Stimulated activated CD4-positive, alpha-beta T cell treated with anti-CD3 and anti-CD28 coated beads, Interleukin-12 subunit alpha, Interleukin-12 subunit beta, amount 100 ng/mL, for 48 hours (primary cell): ENCODE measurements at regions not wholly inside any gene's neighbourhood (a gene's known extent, or its start where the extent isn't known, plus 50 kb on each side); places are given as distances from the start of the nearest gene placed in this dataset.

Source experiments
- DNase-seq, 3 donors: peaks; one replicate each; pipeline ENCODE4 v3.0.0-alpha.2; 2020; ENCODE audit warnings: low read depth in 2 of 3, low spot score in 1 of 3

- DNase-seq: no peak
Observed at GRCh38 chr5:74428275-74428674, 212.3 kb downstream of the ENC1 start.

GRCh38 chr5:74426506-74426905 lies 214.0 kb downstream of the ENC1 start:
- DNase-seq: no peak

- DNase-seq: no peak
Observed at GRCh38 chr5:74424162-74424868, 216.2 kb downstream of the ENC1 start.

DNA sequence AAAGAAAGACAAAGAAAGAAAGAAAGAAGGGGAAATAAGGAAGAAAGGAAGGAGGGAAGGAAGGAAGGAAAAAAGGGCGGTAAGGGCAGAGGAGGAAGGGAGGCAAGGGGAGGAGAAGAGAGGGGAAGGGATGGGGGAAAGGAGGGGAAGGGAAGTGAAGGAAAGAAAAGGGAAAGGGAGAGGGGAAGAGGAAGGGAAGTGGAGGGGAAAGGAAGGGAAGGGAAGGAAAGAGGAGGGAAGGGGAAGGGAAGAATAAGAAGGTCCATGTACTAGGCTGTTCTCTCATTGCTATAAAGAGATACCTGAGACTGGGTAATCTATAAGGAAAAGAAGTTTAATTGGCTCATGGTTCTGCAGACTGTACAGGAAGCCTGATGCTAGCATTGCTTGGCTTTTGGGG lies 217.1 kb downstream of the ENC1 start:
- no peak for DNase-seq

GRCh38 chr5:74422671-74423070 lies 217.9 kb downstream of the ENC1 start:
- DNase-seq: no peak

GRCh38 chr5:74422030-74422429 lies 218.5 kb downstream of the ENC1 start:
- DNase-seq: no peak

DNA sequence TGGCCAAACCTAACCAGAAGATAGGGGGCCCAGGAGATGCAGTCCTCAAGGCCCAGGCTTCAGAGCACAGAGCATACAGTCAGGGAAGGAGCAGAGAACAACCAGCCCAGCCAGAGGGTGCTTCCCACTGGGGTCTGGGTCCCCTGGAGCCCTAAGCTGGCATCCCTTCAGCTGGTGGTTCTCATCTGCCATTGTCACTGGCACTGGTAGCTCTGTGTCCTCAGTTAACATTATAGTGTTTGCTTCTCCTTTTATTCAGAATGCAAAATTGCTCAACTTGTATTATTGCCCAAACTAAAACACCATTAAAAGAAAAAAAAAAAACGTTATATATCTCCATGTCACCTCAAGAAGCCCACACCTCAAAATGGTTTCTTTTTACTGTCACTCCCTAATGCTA lies 219.2 kb downstream of the ENC1 start:
- no peak for DNase-seq

DNA sequence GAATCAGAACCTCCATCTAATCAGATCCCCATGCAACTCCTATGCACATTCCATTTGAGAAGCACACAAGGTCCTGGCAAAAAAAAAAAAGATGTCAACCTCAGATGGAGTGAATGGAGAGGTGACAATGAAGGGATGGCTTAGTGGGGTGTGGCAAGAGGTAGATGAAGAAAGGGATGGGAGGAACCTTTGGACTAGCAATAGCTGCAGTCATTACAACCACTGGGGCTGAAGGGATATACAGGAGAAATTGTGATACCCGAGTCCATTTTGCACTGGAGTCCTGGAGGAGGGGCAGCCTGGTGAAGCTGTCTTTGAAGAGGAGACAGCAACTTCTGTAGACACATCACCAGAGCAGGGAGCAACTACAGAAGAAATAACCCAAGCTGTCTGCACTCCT lies 219.6 kb downstream of the ENC1 start:
- DNase-seq: no peak

DNA sequence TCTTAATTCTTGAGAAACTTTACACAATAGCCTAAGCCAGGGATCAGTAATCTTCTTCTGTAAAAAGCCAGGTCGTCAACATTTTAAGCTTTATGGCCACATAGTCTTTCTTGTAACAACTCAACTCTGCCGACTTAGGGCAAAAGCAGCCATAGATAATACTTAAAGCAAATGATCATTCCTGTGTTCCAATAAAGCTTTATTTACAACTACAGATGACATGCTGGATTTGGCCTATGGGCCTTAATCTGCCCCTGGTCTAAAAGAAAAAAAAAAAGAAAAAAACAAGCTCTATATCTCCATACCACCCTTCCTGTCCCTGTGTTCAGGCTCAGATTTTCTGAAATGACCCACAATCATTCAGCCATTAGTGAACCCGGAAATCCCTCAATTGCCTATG lies 220.3 kb downstream of the ENC1 start:
- no peak for DNase-seq

GRCh38 chr5:74419468-74419867 lies 221.1 kb downstream of the ENC1 start:
- DNase-seq: no peak

DNA sequence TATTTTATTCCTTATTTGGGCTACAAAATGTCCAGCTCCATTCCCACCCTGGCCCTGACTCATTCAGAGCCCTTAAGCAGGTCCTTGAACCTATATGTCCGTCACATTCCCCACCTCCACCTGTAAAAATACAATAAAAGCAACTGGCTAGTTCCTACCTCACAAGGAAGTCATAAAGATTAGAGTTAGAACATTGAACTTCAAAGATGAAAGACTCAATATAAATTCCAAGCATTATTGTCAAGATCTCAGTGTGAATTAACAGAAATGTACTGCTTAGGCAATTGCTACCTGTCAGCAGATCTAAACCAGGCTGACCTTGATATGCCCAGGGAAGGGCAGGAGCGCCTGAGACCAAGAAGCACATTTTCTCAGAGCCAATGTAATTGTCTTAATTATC lies 221.8 kb downstream of the ENC1 start:
- DNase-seq: no peak

DNA sequence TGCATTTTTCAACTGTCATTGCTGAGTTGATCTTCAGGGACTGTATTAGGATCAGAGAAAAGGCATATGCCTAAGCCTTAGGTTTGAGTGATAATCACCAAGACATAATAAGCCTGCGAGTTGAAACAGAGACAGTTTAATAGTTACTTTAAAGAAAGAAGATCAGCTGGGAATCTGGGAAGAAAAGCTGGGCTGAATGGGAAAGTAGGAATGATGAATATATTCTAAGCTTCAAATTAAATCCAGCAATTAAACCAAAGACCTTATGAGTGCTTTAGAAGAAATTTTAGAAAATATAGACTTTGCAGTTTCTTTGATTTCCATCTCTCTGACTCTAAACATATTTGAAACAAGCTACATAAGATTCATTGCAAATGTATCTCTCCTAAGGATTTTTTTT lies 222.3 kb downstream of the ENC1 start:
- DNase-seq: no peak

- DNase-seq: no peak
Observed at GRCh38 chr5:74415695-74416102, 224.8 kb downstream of the ENC1 start.

- no peak for DNase-seq
Observed at GRCh38 chr5:74414228-74414627, 226.3 kb downstream of the ENC1 start.

GRCh38 chr5:74413403-74414048 lies 227.0 kb downstream of the ENC1 start:
- no peak for DNase-seq

DNA sequence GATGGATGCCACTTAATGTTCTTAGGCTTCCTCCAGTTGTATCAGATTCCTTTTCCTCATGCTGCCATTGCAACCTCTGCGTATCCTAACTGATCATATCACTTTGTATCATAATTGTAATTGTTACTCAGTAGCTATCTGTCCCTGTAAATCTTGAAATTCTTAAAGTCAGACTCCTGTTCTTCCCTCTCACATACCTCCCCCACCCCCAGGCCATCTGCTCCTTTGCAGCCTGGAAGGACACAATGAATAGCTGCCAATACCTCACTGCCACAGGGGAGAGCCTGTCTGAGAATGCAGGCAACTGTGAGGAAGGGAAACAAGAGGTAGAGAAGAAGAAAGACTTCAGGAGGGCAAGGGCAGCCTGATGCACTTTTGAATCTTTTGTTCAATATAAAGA lies 228.5 kb downstream of the ENC1 start:
- DNase-seq: no peak

GRCh38 chr5:74409712-74410111 lies 230.8 kb downstream of the ENC1 start:
- DNase-seq: no peak

DNA sequence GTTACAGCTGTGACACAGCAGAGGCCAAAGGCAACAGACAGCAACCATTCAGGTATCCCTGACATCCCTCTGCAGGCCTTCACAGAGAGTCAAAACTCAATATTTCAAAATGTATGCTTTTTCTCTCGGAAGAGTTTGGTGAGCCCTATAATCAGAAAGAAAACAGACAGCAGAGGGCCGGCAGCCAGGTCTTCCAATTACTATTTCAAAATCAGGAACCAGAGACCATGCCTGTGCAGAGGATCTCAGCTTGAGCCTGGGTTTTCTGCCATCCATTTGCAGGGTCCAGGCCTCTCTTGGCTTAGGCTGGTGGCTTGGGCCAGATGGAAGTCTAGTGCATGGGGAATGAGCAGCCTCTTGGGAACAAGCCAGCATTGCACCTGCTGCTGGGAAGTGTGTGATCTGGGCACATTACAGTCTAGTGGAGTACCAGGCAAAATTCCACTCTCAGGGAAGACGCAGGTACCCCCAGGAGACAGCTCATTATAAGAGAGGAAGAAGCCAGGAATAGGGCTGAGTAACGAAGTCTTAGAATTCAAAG lies 231.3 kb downstream of the ENC1 start:
- no peak for DNase-seq

DNA sequence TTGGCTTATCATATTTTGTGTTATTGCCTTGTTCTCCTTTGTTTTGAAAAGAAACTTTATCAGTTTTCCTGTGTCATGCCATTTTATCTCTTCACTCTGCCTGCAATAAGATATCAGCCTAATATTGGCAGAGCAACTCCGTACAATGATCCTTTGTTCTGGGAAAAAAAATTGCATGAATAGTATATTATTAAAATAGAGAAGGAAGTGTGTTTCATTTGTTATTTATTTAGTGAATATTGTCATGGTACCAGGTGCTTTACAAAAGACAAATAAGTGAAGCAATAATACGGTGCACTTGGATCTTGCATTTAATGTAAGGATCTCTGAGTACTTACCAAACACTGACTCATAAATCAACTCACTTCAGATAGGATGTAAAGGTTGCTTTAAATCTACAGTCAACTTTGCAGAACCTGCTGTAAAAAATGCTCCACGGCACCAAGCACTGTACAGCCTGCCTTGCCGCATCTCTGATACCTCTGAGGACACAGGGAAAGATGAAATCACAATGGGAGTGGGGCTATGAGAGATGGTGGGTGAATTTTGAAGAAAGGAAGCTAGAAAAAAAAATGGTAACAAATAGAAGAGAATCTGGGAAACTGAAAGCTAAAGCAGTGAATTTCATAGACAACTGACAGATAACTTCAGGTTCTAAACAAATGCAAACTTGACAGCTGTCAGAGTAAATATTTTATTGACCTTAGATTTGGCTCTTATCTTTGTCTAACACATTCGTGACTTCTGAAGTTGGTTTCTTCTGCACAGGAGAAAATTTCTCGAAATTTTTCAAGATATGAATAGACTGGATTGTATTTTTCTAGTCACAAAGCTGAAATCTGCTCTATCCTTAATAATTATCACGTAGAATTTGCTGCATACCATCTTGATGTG lies 232.1 kb downstream of the ENC1 start:
- DNase-seq: no peak

GRCh38 chr5:74407701-74408100 lies 232.8 kb downstream of the ENC1 start:
- no peak for DNase-seq

GRCh38 chr5:74406844-74407243 lies 233.7 kb downstream of the ENC1 start:
- DNase-seq: no peak

DNA sequence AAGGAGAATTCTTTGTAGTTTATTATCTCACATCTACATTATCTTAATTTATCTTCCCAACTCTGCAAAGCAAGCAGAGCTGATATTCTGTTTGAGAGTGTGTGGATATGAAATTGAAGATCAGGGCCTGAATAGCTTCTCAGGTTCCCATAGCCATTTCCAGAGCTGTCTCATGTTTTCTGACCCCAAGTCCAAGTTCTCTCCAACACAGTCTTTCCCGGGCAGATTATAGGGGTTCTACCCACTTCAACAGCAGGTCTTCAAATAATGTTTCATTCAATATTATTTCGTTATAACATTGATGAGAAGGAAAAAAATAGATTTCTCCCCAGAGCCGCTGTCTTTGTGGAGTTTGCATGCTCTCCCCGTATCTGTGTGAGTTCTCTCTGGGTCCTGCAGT lies 234.9 kb downstream of the ENC1 start:
- no peak for DNase-seq
